IPS DF 19.7 (cell line): ENCODE measurements at regions not wholly inside any gene's neighbourhood (a gene's known extent, or its start where the extent isn't known, plus 50 kb on each side); places are given as distances from the start of the nearest gene placed in this dataset.
"Not testable (repeated sequence)": the region's sequence is repeated elsewhere in the genome, so short reads cannot be mapped to it uniquely, and the experiment has no call there.

ENCODE experiments used
- DNase-seq: peaks from one replicate; pipeline ENCODE4 v3.0.0-alpha.2; 2013; ENCODE audit warnings: low read depth, low spot score

DNA sequence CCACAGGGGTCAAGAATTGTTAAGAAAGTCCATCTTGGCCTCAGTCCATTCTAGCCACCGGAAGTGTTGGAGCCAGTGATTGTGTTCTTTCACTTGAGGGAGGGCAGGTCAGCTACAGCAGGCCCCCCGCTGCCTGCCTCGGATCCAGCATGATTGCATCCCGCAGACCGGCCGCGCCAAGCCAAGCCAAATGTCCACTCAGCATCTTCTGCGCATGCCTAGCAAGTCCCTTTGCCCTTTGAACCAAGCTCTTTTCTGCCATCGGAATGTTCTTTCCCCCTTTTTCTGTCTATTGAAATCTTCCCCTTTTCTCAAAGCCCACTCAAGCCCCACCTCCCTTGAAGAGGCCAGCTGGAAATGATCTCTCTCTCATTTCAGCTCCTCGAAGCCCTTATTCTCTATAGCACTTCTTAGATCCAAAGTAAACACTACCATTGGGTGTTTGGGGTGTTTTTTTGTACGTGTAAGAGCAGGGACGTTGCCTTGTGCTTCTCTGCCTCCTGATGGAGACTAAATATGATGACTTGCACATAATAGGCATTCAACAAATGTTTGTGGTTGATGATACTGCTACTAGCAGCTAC is 147.8 kb upstream of the BCOR start:
- no peak for DNase-seq

- no peak for DNase-seq
These were observed 147.2 kb upstream of the BCOR start for GRCh38 chrX:40244980-40245379.

- DNase-seq: no peak
These were observed 146.2 kb upstream of the BCOR start for GRCh38 chrX:40243755-40244515.

DNA sequence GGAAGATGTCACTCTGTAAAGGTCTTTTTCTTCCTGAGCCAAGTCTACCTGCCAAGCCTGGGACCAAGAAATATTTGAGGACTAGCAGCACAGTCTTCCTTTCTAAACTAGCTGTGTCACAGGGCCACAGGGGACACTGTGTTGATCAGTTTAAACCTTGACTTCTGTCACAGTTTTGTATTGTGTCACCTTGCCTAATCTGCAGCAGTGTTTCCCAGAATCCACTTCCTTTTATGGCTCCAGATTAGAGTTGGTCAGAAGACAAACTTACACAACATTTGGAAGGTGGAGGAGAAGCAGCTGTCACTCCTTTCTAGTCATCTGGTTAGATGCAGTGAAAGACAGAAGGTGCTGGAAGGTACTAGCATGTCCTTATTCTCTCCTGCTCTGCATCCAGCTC is 143.1 kb upstream of the BCOR start:
- DNase-seq: no peak

DNA sequence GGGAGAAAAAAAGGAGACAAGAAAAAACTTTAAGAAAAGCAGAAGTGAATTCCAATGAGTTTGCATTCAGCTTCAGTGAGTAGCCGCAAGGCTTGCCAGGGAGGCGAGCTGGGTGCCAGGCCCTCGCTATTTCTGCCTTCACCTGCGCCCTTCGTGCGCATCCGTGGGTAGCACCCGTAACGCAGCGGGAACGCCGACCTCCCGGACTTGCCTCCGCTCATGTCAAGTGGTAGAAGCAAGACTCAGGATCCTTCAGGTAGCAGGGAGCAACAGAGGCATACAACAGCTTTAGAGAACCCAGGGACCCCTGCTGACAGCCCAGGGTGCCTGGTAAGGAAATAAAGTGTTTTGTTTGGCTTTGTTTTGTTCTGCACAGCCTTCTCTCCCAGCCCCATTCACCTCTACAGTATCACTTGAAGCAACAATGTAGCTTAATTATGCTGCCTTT is 140.0 kb upstream of the BCOR start:
- DNase-seq: no peak

- DNase-seq: no peak
These were observed 132.9 kb upstream of the BCOR start for GRCh38 chrX:40230646-40231045.

GRCh38 chrX:40227125-40227524 is 129.4 kb upstream of the BCOR start:
- no peak for DNase-seq

DNA sequence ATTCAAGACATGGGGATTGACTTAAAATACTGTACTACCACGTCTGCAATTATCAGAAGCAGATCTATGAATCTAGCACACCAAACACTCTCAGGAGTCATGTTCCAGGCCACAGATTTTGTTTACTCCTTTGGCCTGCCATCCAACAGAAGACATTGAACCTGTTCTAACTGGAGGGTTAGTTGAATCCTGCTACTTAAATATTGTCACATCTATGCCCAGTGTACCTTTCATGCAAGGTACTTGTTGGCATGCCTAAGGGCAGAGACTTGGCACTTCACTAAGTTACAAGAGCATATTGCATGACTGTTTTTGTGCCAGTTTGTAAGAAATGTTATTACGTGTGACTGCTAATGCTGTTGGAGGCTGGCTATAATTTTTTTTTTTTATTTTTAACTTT is 126.9 kb upstream of the BCOR start:
- no peak for DNase-seq

- not testable (repeated sequence) for DNase-seq
These were observed 124.9 kb upstream of the BCOR start for GRCh38 chrX:40222612-40223011.

GRCh38 chrX:40213092-40213491 is 115.3 kb upstream of the BCOR start:
- no peak for DNase-seq

GRCh38 chrX:40209951-40210617 is 112.3 kb upstream of the BCOR start:
- no peak for DNase-seq

DNA sequence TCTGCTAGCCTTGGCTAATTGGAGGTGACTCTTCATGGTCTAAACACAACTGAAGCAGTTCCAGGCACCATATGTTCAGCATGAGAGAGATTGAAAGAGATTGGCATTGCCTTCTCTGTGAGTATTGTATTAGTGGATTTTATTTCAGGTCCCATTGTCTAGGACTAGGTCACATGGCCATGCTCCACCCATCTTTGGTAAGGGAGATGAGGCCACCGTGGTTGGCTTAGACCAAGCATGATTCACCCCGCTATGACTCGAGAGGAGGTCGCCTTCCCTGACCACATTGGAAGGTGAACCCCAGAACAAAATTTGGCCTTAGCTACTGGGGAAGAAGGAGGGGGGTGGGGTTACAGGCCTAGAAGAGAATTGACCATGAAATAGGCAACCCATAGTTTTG is 109.9 kb upstream of the BCOR start:
- no peak for DNase-seq

DNA sequence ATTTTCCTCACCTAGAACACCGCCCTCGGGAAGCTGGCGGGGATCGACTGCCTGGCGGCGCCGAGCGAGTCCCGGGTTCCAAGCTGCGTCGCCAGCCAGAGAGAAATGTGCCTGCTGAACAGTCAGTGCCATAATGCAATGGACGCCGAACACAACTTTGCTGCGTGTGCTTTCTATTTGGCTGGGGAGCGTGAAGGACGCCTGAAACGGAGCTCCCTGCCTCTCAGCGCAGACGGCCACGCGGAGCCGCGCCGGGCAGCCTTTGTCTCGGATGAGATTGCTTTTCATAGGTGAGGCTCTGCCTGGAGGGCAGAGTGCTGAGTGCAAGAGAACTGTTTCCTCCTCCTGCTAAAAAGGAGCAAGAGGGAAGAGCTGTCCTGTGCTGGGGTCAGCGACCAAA is 107.7 kb upstream of the BCOR start:
- no peak for DNase-seq

GRCh38 chrX:40202456-40202855 is 104.7 kb upstream of the BCOR start:
- DNase-seq: no peak

DNA sequence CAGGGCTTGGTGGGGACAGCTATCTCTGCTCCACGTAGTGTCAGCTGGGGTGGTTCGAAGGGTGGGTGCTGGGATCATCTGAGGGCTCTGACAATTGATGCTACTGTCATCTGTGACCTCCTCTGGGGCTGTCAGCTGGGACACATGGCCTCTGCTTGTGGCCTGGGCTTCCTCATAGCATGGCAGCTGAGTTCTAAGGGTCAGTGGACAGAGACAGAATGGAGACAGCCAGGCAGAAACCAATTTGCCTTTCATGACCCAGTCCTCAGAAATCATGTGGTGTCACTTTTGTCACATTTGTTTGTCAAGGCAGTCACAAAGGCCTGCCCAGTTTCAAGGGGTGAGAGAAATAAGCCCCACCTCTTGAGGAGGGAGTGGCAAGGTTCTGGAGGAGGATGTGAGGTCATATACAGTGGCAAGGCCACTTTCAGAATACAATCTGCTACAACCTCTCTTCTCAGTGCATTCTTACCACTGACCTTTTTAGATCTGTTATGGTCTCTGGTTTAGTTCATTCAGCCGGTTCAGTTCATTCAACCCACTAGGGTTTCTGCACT is 103.6 kb upstream of the BCOR start:
- no peak for DNase-seq

DNA sequence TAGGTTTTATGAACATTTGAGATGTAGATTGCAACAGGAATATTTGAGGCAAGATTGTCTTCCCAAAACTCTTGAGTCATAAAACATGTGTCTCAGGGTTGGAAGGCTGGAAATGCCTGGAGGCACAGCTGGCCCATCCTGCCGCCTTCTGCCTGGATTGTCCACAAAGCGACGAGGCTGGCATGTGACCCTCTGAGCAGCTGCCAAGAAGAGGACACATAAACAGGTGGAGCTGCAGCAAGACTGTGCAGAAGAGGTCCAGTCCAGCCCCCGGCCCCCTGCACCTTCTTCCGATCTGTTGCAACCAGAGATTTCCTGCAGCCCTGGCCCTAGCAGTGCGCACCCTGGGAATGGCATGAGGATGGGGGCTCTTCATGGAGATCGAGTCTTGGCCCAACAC is 101.9 kb upstream of the BCOR start:
- DNase-seq: no peak

DNA sequence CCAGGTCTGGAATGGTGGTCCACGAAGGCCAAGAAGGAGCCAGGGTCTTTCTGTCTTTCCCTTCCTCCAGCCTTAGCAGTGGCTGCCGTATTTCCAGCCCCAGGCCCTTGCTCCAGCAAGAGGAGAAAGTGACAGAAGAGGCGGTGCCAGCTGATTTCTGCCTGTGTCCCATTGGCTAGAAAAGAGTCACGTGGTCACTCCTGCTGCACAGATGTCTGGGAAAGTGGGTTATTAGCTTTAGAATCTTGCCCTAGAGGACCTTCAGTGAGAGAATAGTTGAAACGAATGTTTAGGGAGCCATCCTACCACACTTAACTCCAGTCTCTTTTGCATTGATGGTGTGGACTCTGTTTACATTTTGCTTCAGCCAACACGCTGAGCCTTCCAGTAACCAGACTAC is 99.3 kb upstream of the BCOR start:
- no peak for DNase-seq

DNA sequence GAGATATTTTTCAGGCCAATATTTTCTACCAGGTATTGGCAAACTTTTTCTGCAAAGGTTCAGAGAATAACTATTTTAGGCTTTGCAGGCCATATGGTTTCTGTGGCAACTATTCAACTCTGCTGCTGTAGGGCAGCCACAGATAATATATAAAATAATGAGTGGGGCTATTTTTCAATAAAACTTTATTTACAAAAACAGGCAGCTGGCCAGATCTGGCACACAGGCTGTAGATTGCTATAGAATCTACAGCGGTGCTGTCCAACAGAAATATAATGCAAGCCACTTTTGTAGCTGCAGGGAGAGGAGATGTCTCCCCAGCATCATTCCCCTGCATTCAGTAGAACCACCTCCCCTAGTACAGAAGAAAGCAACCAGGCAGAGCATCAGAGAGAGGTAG is 97.6 kb upstream of the BCOR start:
- no peak for DNase-seq

GRCh38 chrX:40192196-40192595 is 94.4 kb upstream of the BCOR start:
- no peak for DNase-seq

GRCh38 chrX:40189637-40190036 is 91.9 kb upstream of the BCOR start:
- no peak for DNase-seq

DNA sequence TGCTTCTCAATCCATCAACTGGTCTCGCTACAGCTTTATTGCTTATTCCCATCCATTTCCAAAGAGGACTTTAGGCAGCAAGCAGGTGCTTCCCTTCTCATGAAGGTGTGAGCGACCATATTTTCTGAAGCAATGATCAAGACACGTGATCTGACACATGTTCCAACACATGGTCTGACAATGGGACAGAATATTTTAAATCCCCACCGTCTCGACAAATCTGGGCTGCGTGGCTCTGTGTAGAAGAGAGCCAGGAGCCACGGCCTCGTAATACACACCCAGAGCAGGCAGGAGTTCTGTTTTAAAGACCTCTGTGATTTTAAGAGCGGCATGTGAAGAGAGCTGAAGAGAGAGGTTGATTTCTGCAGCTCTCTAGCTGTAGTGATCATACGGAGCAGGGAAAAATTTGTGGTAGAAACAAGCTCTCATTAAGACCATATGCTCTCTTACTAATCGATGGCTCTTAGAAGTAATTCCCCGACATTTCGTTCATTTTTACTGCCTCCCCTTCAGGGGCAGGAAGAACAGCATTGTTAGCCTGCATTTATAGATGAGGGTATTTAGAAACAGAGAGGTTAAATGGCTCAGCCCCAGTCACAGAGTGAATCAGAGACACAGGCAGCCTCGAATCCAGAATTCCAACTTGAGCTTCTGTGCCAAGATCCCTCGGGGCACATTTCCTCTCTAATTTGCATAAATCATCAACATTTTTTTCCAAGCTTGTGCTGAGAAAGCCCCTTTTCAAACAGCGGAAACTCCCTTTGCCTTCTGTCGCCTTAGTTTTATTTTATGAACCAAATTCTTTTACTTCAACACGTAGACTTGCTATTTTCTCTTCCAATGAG is 91.0 kb upstream of the BCOR start:
- no peak for DNase-seq

DNA sequence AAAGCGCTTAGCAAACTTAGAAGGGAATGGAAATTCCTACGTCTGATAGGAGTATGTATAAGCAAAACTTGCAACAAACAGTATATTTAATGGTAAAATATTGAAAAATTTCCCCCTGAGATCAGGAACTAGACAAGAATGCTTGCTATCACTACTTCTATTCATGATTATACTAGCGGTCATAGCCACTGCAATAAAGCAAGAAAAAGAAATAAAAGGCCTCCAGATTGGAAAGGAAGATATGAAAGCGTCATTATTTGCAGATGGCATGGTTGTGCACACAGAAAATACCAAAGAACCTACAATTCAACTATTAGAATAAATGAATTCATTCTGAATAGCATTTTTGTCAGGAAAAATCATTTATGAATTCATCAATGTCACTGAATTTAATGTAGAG is 87.2 kb upstream of the BCOR start:
- DNase-seq: no peak
